ENCODE measurements at regions not wholly inside any gene's neighbourhood (a gene's known extent, or its start where the extent isn't known, plus 50 kb on each side); places are given as distances from the start of the nearest gene placed in this dataset.
"Not testable (repeated sequence)": the region's sequence is repeated elsewhere in the genome, so short reads cannot be mapped to it uniquely, and the experiment has no call there.

DNA sequence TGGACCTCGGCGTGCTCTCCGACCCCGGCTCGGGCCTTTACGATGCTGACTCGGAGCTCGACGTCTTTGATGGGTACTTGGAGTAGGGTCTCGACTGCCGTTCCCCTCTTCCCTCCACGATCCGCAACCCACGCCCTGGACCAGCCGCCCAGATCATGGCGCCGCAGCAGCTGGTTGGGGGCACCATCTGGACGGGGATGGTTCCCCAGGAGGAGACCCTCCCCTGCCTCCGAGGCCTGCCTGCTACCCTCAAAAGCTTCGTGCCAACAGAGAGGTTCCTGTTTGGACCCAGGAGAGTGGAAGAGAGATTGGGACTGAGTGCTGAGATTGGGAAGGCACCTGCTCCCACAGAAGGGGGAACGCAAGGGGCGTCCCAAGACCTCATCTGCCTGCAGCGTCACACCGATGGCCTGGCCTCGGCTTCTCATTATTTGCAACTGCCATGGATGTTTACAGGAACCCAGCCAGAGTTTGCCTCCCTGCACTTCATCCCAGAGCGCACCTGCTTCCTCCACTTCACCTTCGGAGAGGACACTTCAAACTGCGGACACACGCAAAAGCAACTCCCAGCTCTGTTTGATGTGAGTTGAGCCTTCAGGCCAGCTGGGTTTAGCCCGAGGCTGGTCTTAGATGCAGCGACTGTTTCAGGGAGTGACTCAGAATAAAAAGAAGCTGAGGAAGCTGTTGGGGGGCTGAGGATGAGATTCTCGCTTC, 58.9 kb downstream of the GOLGA6L7 start:
- H3K4me1 ChIP-seq; H3K36me3 ChIP-seq; H3K9me3 ChIP-seq; H3K27ac ChIP-seq; H3K27me3 ChIP-seq; H3K4me3 ChIP-seq; DNase-seq; intact Hi-C loops (cut with DNase I; ENCODE audit: low total_unique reads): not testable (repeated sequence)

GRCh38 chr15:28788649-28789400, 59.6 kb downstream of the GOLGA6L7 start:
- DNase-seq; H3K27me3 ChIP-seq; intact Hi-C loops (cut with DNase I; ENCODE audit: low total_unique reads); H3K4me1 ChIP-seq; H3K36me3 ChIP-seq; H3K27ac ChIP-seq; H3K9me3 ChIP-seq: not testable (repeated sequence)
- H3K4me3 ChIP-seq, result peak overlapping the region; percentile 35 to 47

DNA sequence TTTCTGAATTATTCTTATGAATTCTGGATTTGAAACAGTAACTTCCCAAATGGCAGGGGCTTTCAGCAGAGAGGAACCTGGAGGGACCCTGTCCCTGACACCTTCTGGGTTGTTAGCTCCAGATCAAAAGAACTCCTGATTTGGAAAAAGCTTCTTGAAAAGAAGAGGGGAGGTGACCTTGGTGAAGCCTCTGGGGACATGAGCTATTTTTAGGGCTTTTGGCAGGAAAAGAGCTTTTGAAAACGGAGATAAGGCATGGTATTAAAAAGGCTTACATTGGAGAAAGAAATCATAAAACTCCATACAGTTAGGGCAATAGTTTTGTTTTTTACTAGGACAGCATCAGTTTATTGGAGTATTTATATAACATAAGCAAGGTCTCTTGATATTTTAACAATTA, 60.3 kb downstream of the GOLGA6L7 start:
- H3K36me3 ChIP-seq; H3K27me3 ChIP-seq; DNase-seq; H3K9me3 ChIP-seq; H3K4me1 ChIP-seq; H3K27ac ChIP-seq; intact Hi-C loops (cut with DNase I; ENCODE audit: low total_unique reads); H3K4me3 ChIP-seq: not testable (repeated sequence)

- Histone ChIP-seq H3K27ac (no peak overlapping the region), H3K9me3 (no peaks in the 10 kb centered on the region), H3K27me3 (peaks cover 0 to 7% of the 10 kb centered on the region in 2 donors), H3K4me1 (peaks cover 0 to 8% (median 6%) of the 10 kb centered on the region in 4 donors), H3K4me3 (no peak overlapping the region), H3K36me3 (no peaks in the 10 kb centered on the region)
- TF ChIP-seq, protein P1, sequence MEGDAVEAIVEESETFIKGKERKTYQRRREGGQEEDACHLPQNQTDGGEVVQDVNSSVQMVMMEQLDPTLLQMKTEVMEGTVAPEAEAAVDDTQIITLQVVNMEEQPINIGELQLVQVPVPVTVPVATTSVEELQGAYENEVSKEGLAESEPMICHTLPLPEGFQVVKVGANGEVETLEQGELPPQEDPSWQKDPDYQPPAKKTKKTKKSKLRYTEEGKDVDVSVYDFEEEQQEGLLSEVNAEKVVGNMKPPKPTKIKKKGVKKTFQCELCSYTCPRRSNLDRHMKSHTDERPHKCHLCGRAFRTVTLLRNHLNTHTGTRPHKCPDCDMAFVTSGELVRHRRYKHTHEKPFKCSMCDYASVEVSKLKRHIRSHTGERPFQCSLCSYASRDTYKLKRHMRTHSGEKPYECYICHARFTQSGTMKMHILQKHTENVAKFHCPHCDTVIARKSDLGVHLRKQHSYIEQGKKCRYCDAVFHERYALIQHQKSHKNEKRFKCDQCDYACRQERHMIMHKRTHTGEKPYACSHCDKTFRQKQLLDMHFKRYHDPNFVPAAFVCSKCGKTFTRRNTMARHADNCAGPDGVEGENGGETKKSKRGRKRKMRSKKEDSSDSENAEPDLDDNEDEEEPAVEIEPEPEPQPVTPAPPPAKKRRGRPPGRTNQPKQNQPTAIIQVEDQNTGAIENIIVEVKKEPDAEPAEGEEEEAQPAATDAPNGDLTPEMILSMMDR (IDR thresholded peaks at IDR 0.05), result no peak
- intact Hi-C loops (cut with DNase I; ENCODE audit: low total_unique reads), result no loop called here
- no peak for DNase-seq
Measured at GRCh38 chr15:28786521-28786920, 61.9 kb downstream of the GOLGA6L7 start.

- H3K4me1 ChIP-seq; H3K9me3 ChIP-seq; H3K27me3 ChIP-seq; intact Hi-C loops (cut with DNase I; ENCODE audit: low total_unique reads); DNase-seq; H3K36me3 ChIP-seq; H3K4me3 ChIP-seq; H3K27ac ChIP-seq: not testable (repeated sequence)
Measured at GRCh38 chr15:28784347-28785163, 63.9 kb downstream of the GOLGA6L7 start.

GRCh38 chr15:28783873-28784272, 64.6 kb downstream of the GOLGA6L7 start:
- H3K36me3 ChIP-seq, result no peaks in the 10 kb centered on the region
- intact Hi-C loops (cut with DNase I; ENCODE audit: low total_unique reads), result no loop called here
- DNase-seq, result no peak

GRCh38 chr15:28783466-28783865, 65.0 kb downstream of the GOLGA6L7 start:
- no peak for DNase-seq
- Histone ChIP-seq H3K27ac (no peak overlapping the region), H3K4me3 (no peak overlapping the region), H3K9me3 (no peaks in the 10 kb centered on the region), H3K36me3 (no peaks in the 10 kb centered on the region), H3K4me1 (peaks cover 0 to 4% (median 2%) of the 10 kb centered on the region in 4 donors), H3K27me3 (peaks cover 0 to 3% of the 10 kb centered on the region in 2 donors)
- TF ChIP-seq, protein P1 (IDR thresholded peaks at IDR 0.05), result no peak
- intact Hi-C loops (cut with DNase I; ENCODE audit: low total_unique reads), result no loop called here

More at GRCh38 chr15:28783873-28784272, 64.6 kb downstream of the GOLGA6L7 start:
- TF ChIP-seq, protein P1 (IDR thresholded peaks at IDR 0.05), result no peak
- Histone ChIP-seq H3K4me1 (peaks cover 0 to 8% (median 6%) of the 10 kb centered on the region in 4 donors), H3K27ac (no peak overlapping the region), H3K4me3 (no peak overlapping the region), H3K27me3 (peaks cover 0 to 7% of the 10 kb centered on the region in 2 donors), H3K9me3 (no peaks in the 10 kb centered on the region)

- intact Hi-C loops (cut with DNase I; ENCODE audit: low total_unique reads); H3K4me3 ChIP-seq; H3K36me3 ChIP-seq; H3K27me3 ChIP-seq; H3K4me1 ChIP-seq; H3K9me3 ChIP-seq; DNase-seq; H3K27ac ChIP-seq: not testable (repeated sequence)
Measured at GRCh38 chr15:28778397-28778796, 66.2 kb upstream of the GOLGA8M start.

GRCh38 chr15:28772857-28773256, 60.6 kb upstream of the GOLGA8M start:
- H3K4me3 ChIP-seq; H3K9me3 ChIP-seq; H3K27ac ChIP-seq; H3K36me3 ChIP-seq; intact Hi-C loops (cut with DNase I; ENCODE audit: low total_unique reads); DNase-seq; H3K27me3 ChIP-seq; H3K4me1 ChIP-seq: not testable (repeated sequence)
